PC-3 (cell line): ENCODE measurements at regions not wholly inside any gene's neighbourhood (a gene's known extent, or its start where the extent isn't known, plus 50 kb on each side); places are given as distances from the start of the nearest gene placed in this dataset.

Experiments used
- CTCF ChIP-seq: fragments of 300-600 bp; sonication (generic); conservative IDR thresholded peaks from 2 replicates; pipeline ENCODE4 v1.5.1; 2017; ENCODE audit warnings: antibody characterized with exemption, low read depth, mild to moderate bottlenecking, low read length
- EZH2 ChIP-seq: fragments of 300-600 bp; sonication (generic); IDR thresholded peaks from one replicate; pipeline ENCODE4 v1.6.1; 2017; ENCODE audit warnings: antibody characterized with exemption, mild to moderate bottlenecking, low read length; ENCODE audit not compliant: unreplicated experiment
- EZH2phosphoT487 ChIP-seq: fragments of 300-600 bp; sonication (generic); IDR thresholded peaks from 2 replicates; pipeline ENCODE4 v1.6.1; 2018; ENCODE audit warnings: mild to moderate bottlenecking, antibody characterized with exemption, low read length, borderline replicate concordance

GRCh38 chr10:6311700-6312330 lies 109.1 kb downstream of the PFKFB3 start:
- TF ChIP-seq CTCF (no peak), EZH2 (no peak), EZH2phosphoT487 (no peak)
